ENCODE measurements at regions not wholly inside any gene's neighbourhood (a gene's known extent, or its start where the extent isn't known, plus 50 kb on each side); places are given as distances from the start of the nearest gene placed in this dataset.
A peak's percentile ranks its signal among the peaks of the same experiment; 100 is the strongest.

- no peak for DNase-seq (ENCODE audit: low spot score)
Measured at GRCh38 chr5:61622156-61622555, 290.1 kb downstream of the ZSWIM6 start.

GRCh38 chr5:61623401-61624069 is 291.5 kb downstream of the ZSWIM6 start:
- DNase-seq (ENCODE audit: low spot score): no peak

GRCh38 chr5:61624553-61625136 is 292.6 kb downstream of the ZSWIM6 start:
- DNase-seq (ENCODE audit: low spot score): no peak

GRCh38 chr5:61625137-61625561 is 293.1 kb downstream of the ZSWIM6 start:
- DNase-seq (ENCODE audit: low spot score): no peak

- DNase-seq (ENCODE audit: low spot score): peak; percentile 29
Measured at GRCh38 chr5:61625681-61626621, 293.9 kb downstream of the ZSWIM6 start.

GRCh38 chr5:61626639-61627282 is 294.7 kb downstream of the ZSWIM6 start:
- no peak for DNase-seq (ENCODE audit: low spot score)

- DNase-seq (ENCODE audit: low spot score): no peak
Measured at GRCh38 chr5:61627531-61627930, 295.5 kb downstream of the ZSWIM6 start.

GRCh38 chr5:61630908-61631307 is 298.9 kb downstream of the ZSWIM6 start:
- no peak for DNase-seq (ENCODE audit: low spot score)

- peak; percentile 77 for DNase-seq (ENCODE audit: low spot score)
Measured at GRCh38 chr5:61631438-61631941, 299.4 kb downstream of the ZSWIM6 start.

- no peak for DNase-seq (ENCODE audit: low spot score)
Measured at GRCh38 chr5:61632064-61632463, 300.0 kb downstream of the ZSWIM6 start.

GRCh38 chr5:61635271-61635670 is 303.2 kb downstream of the ZSWIM6 start:
- DNase-seq (ENCODE audit: low spot score): no peak

- no peak for DNase-seq (ENCODE audit: low spot score)
Measured at GRCh38 chr5:61637566-61637965, 305.5 kb downstream of the ZSWIM6 start.

GRCh38 chr5:61638476-61638875 is 306.4 kb downstream of the ZSWIM6 start:
- peak; percentile 70 for DNase-seq (ENCODE audit: low spot score)

- DNase-seq (ENCODE audit: low spot score): no peak
Measured at GRCh38 chr5:61640179-61641021, 308.3 kb downstream of the ZSWIM6 start.

GRCh38 chr5:61641748-61642565 is 309.9 kb downstream of the ZSWIM6 start:
- DNase-seq (ENCODE audit: low spot score): no peak

GRCh38 chr5:61647672-61648071 is 315.6 kb downstream of the ZSWIM6 start:
- DNase-seq (ENCODE audit: low spot score): no peak

GRCh38 chr5:61649231-61649630 is 317.2 kb downstream of the ZSWIM6 start:
- no peak for DNase-seq (ENCODE audit: low spot score)

GRCh38 chr5:61649971-61650370 is 317.9 kb downstream of the ZSWIM6 start:
- DNase-seq (ENCODE audit: low spot score): no peak

- no peak for DNase-seq (ENCODE audit: low spot score)
Measured at GRCh38 chr5:61650661-61651060, 318.6 kb downstream of the ZSWIM6 start.

GRCh38 chr5:61651195-61651594 is 319.1 kb downstream of the ZSWIM6 start:
- no peak for DNase-seq (ENCODE audit: low spot score)
